ENCODE measurements at regions not wholly inside any gene's neighbourhood (a gene's known extent, or its start where the extent isn't known, plus 50 kb on each side); places are given as distances from the start of the nearest gene placed in this dataset.
"Not testable (repeated sequence)": the region's sequence is repeated elsewhere in the genome, so short reads cannot be mapped to it uniquely, and the experiment has no call there.

- no peak for DNase-seq
Observed at GRCh38 chr3:33919312-33920120, 121.1 kb downstream of the PDCD6IP start.

- DNase-seq, result no peak
Observed at GRCh38 chr3:33920511-33920910, 122.1 kb downstream of the PDCD6IP start.

GRCh38 chr3:33921608-33922007, 123.2 kb downstream of the PDCD6IP start:
- DNase-seq, result no peak

GRCh38 chr3:33926998-33927605, 128.7 kb downstream of the PDCD6IP start:
- DNase-seq, result no peak

GRCh38 chr3:33929813-33930212, 131.4 kb downstream of the PDCD6IP start:
- no peak for DNase-seq

GRCh38 chr3:33931512-33931911, 133.1 kb downstream of the PDCD6IP start:
- DNase-seq, result no peak

- no peak for DNase-seq
Observed at GRCh38 chr3:33932010-33932764, 133.8 kb downstream of the PDCD6IP start.

GRCh38 chr3:33936171-33936920, 137.9 kb downstream of the PDCD6IP start:
- no peak for DNase-seq

- no peak for DNase-seq
Observed at GRCh38 chr3:33936921-33937525, 138.6 kb downstream of the PDCD6IP start.

- no peak for DNase-seq
Observed at GRCh38 chr3:33937628-33938027, 139.2 kb downstream of the PDCD6IP start.

GRCh38 chr3:33940149-33940548, 141.7 kb downstream of the PDCD6IP start:
- DNase-seq, result no peak

- DNase-seq, result no peak
Observed at GRCh38 chr3:33940736-33941135, 142.3 kb downstream of the PDCD6IP start.

- no peak for DNase-seq
Observed at GRCh38 chr3:33941804-33942203, 143.4 kb downstream of the PDCD6IP start.

GRCh38 chr3:33942483-33943150, 144.2 kb downstream of the PDCD6IP start:
- no peak for DNase-seq

GRCh38 chr3:33943277-33943676, 144.8 kb downstream of the PDCD6IP start:
- DNase-seq, result no peak

- not testable (repeated sequence) for DNase-seq
Observed at GRCh38 chr3:33946612-33947011, 148.2 kb downstream of the PDCD6IP start.

- DNase-seq, result no peak
Observed at GRCh38 chr3:33947272-33948195, 149.1 kb downstream of the PDCD6IP start.

GRCh38 chr3:33949074-33949473, 150.6 kb downstream of the PDCD6IP start:
- no peak for DNase-seq

GRCh38 chr3:33954956-33955355, 156.5 kb downstream of the PDCD6IP start:
- no peak for DNase-seq

GRCh38 chr3:33956206-33956605, 157.8 kb downstream of the PDCD6IP start:
- DNase-seq, result no peak

- DNase-seq, result no peak
Observed at GRCh38 chr3:33956776-33957175, 158.3 kb downstream of the PDCD6IP start.

Data from NCI-H1436 treated with DMSO at 0.1 percent for 48 hours (cell line).